Upper lobe of left lung (tissue), 4 donors: ENCODE measurements at regions not wholly inside any gene's neighbourhood (a gene's known extent, or its start where the extent isn't known, plus 50 kb on each side); places are given as distances from the start of the nearest gene placed in this dataset.

Source experiments
- CTCF ChIP-seq, 6 experiments: fragments of 450-650 bp in 4 of 6; fragments of 200-600 bp in 2 of 6; sonication (generic) in 2 of 6; IDR thresholded peaks; one replicate each; pipeline ENCODE4 v1.5.1; 2016 to 2019; ENCODE audit warnings: antibody characterized with exemption in 6 of 6
- EP300 ChIP-seq, 4 donors: sonication (generic); formaldehyde crosslinking; IDR thresholded peaks; one replicate each; pipeline ENCODE4 v1.5.1; 2017; ENCODE audit warnings: antibody characterized with exemption in 4 of 4, control low read depth in 2 of 4
- POLR2A ChIP-seq, 4 donors: fragments of 450-650 bp; IDR thresholded peaks; one replicate each; pipeline ENCODE4 v1.5.1; 2016 to 2017; ENCODE audit warnings: antibody characterized with exemption in 4 of 4, mild to moderate bottlenecking in 2 of 4
- POLR2AphosphoS5 ChIP-seq, 2 donors: sonication (generic); formaldehyde crosslinking; IDR thresholded peaks; one replicate each; pipeline ENCODE4 v1.5.1; 2017; ENCODE audit warnings: antibody characterized with exemption in 2 of 2

GRCh38 chr13:47457626-47458025 is 543.4 kb downstream of the SUCLA2 start:
- no peak for TF ChIP-seq CTCF (IDR thresholded peaks at IDR 0.05)
- TF ChIP-seq POLR2AphosphoS5 (IDR thresholded peaks at IDR 0.05), result no peak
- no peak for TF ChIP-seq EP300 (IDR thresholded peaks at IDR 0.05)
- no peak for TF ChIP-seq POLR2A (IDR thresholded peaks at IDR 0.05)
